ENCODE measurements at regions not wholly inside any gene's neighbourhood (a gene's known extent, or its start where the extent isn't known, plus 50 kb on each side); places are given as distances from the start of the nearest gene placed in this dataset.

DNA sequence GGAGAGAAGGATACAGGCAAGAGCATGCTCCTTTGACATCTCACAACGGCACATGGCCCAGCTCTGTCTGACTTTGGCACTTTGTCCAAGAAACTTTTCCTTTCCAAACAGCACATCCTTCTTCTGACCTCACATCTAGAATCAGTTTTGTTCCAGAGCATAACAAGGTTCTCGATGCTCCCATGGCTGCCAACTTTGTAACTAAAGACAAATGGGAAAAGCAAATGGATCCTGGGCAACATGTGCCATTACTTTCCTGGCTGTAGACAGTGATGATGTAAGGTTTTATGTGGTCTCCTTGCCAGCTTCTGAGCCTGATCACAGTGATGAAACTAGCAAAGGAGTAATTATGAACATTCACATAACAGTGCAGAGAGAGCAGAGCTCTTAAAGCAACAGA lies 171.8 kb upstream of the C1orf87 start (continued):
- TF ChIP-seq, protein P1, sequence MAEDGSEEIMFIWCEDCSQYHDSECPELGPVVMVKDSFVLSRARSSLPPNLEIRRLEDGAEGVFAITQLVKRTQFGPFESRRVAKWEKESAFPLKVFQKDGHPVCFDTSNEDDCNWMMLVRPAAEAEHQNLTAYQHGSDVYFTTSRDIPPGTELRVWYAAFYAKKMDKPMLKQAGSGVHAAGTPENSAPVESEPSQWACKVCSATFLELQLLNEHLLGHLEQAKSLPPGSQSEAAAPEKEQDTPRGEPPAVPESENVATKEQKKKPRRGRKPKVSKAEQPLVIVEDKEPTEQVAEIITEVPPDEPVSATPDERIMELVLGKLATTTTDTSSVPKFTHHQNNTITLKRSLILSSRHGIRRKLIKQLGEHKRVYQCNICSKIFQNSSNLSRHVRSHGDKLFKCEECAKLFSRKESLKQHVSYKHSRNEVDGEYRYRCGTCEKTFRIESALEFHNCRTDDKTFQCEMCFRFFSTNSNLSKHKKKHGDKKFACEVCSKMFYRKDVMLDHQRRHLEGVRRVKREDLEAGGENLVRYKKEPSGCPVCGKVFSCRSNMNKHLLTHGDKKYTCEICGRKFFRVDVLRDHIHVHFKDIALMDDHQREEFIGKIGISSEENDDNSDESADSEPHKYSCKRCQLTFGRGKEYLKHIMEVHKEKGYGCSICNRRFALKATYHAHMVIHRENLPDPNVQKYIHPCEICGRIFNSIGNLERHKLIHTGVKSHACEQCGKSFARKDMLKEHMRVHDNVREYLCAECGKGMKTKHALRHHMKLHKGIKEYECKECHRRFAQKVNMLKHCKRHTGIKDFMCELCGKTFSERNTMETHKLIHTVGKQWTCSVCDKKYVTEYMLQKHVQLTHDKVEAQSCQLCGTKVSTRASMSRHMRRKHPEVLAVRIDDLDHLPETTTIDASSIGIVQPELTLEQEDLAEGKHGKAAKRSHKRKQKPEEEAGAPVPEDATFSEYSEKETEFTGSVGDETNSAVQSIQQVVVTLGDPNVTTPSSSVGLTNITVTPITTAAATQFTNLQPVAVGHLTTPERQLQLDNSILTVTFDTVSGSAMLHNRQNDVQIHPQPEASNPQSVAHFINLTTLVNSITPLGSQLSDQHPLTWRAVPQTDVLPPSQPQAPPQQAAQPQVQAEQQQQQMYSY (CRISPR knock-in tag; IDR thresholded peaks at IDR 0.05) = no peak
- TF ChIP-seq, protein P2, sequence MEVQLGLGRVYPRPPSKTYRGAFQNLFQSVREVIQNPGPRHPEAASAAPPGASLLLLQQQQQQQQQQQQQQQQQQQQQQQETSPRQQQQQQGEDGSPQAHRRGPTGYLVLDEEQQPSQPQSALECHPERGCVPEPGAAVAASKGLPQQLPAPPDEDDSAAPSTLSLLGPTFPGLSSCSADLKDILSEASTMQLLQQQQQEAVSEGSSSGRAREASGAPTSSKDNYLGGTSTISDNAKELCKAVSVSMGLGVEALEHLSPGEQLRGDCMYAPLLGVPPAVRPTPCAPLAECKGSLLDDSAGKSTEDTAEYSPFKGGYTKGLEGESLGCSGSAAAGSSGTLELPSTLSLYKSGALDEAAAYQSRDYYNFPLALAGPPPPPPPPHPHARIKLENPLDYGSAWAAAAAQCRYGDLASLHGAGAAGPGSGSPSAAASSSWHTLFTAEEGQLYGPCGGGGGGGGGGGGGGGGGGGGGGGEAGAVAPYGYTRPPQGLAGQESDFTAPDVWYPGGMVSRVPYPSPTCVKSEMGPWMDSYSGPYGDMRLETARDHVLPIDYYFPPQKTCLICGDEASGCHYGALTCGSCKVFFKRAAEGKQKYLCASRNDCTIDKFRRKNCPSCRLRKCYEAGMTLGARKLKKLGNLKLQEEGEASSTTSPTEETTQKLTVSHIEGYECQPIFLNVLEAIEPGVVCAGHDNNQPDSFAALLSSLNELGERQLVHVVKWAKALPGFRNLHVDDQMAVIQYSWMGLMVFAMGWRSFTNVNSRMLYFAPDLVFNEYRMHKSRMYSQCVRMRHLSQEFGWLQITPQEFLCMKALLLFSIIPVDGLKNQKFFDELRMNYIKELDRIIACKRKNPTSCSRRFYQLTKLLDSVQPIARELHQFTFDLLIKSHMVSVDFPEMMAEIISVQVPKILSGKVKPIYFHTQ (CRISPR knock-in tag; IDR thresholded peaks at IDR 0.05) = no peak
- no peak for TF ChIP-seq ATF6 (CRISPR knock-in tag; IDR thresholded peaks at IDR 0.05)
- TF ChIP-seq PREB (CRISPR knock-in tag; IDR thresholded peaks at IDR 0.05; ENCODE audit: borderline replicate concordance) = no peak
- no peak for TF ChIP-seq TEAD1 (CRISPR knock-in tag; IDR thresholded peaks at IDR 0.05)
- TF ChIP-seq, protein P3, sequence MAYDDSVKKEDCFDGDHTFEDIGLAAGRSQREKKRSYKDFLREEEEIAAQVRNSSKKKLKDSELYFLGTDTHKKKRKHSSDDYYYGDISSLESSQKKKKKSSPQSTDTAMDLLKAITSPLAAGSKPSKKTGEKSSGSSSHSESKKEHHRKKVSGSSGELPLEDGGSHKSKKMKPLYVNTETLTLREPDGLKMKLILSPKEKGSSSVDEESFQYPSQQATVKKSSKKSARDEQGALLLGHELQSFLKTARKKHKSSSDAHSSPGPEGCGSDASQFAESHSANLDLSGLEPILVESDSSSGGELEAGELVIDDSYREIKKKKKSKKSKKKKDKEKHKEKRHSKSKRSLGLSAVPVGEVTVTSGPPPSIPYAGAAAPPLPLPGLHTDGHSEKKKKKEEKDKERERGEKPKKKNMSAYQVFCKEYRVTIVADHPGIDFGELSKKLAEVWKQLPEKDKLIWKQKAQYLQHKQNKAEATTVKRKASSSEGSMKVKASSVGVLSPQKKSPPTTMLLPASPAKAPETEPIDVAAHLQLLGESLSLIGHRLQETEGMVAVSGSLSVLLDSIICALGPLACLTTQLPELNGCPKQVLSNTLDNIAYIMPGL (CRISPR knock-in tag; IDR thresholded peaks at IDR 0.05) = no peak
- no peak for TF ChIP-seq ETV6 (CRISPR knock-in tag; IDR thresholded peaks at IDR 0.05)
- TF ChIP-seq SMAD3 (CRISPR knock-in tag; IDR thresholded peaks at IDR 0.05; ENCODE audit: borderline replicate concordance) = no peak
- TF ChIP-seq CREM (CRISPR knock-in tag; IDR thresholded peaks at IDR 0.05) = no peak

GRCh38 chr1:60244906-60245305 lies 171.3 kb upstream of the C1orf87 start:
- H3K4me1 Mint-ChIP-seq = no peaks in the 10 kb centered on the region
- H3K36me3 Mint-ChIP-seq = no peaks in the 10 kb centered on the region; the same call in 1 of the 2 replicates
- TF ChIP-seq ATF6 (CRISPR knock-in tag; IDR thresholded peaks at IDR 0.05) (no peak), ZBTB21 (CRISPR knock-in tag; IDR thresholded peaks at IDR 0.05; ENCODE audit: borderline replicate concordance) (no peak)
- H3K27ac Mint-ChIP-seq = no peak overlapping the region
- ATAC-seq (no peak), DNase-seq (ENCODE audit: low spot score) (no peak)
- no peak overlapping the region for H3K4me3 Mint-ChIP-seq
- H3K9me3 Mint-ChIP-seq = peaks cover 23% of the 10 kb centered on the region
- no peaks in the 10 kb centered on the region for H3K27me3 Mint-ChIP-seq (ENCODE audit: low read depth)
- ChIA-PET POLR2A (no interaction called here), CTCF (no interaction called here)
